SK-N-SH (cell line): ENCODE measurements at regions not wholly inside any gene's neighbourhood (a gene's known extent, or its start where the extent isn't known, plus 50 kb on each side); places are given as distances from the start of the nearest gene placed in this dataset.

Experiments
- CTCF ChIA-PET: fragments of 300-600, 350-600 bp; formaldehyde crosslinking; extraction: SDS; loops from one replicate; lab custom pipeline; 2021; lab: Yijun Ruan, JAX
- POLR2A ChIA-PET: fragments of 350-600 bp; sonication (Branson Sonifier 250); formaldehyde crosslinking; extraction: SDS; loops from one replicate; lab custom pipeline; 2020; ENCODE audit warnings: antibody characterized with exemption, inconsistent platforms; lab: Yijun Ruan, JAX
- DNase-seq: peaks from one replicate; pipeline ENCODE4 v3.0.0; 2012
- H2AFZ ChIP-seq: fragments of 200-600 bp; sonication (generic); 2 replicates; pipeline ENCODE4 v1.8.1; 2016; ENCODE audit warnings: antibody characterized with exemption, mild to moderate bottlenecking, low read depth
- H3F3A ChIP-seq: fragments of 200-600 bp; sonication (generic); replicated peaks from 2 replicates; pipeline ENCODE3; 2016; ENCODE audit warnings: antibody characterized with exemption, mild to moderate bottlenecking; ENCODE audit not compliant: insufficient read depth
- H3K27ac ChIP-seq, 2 experiments: fragments of 200-500 bp in 1 of 2; fragments of 200-600 bp in 1 of 2; sonication (Bioruptor generic) in 1 of 2; sonication (generic), shearing (Covaris generic) in 1 of 2; 2 replicates each; pipeline versions ENCODE4 v1.5.1 to v1.6.1; 2014 to 2016; ENCODE audit warnings: low read depth in 2 of 2, inconsistent platforms in 1 of 2, low read length in 1 of 2, mild to moderate bottlenecking in 1 of 2, mixed read lengths in 1 of 2
- H3K27me3 ChIP-seq: fragments of 200-600 bp; sonication (generic), shearing (Covaris generic); 2 replicates; pipeline ENCODE4 v1.6.1; 2016; ENCODE audit warnings: mixed run types; ENCODE audit not compliant: insufficient read depth
- H3K36me3 ChIP-seq, 2 experiments: fragments of 200-500 bp in 1 of 2; fragments of 200-600 bp in 1 of 2; sonication (Bioruptor generic) in 1 of 2; sonication (generic) in 1 of 2; replicated peaks in 1 of 2; 2 replicates each; pipeline versions ENCODE3 to v1.5.1; 2014 to 2016; ENCODE audit warnings: low read length in 1 of 2, mild to moderate bottlenecking in 1 of 2; ENCODE audit not compliant: insufficient read depth in 2 of 2, control insufficient read depth in 1 of 2
- H3K4me1 ChIP-seq, 2 experiments: fragments of 200-500 bp in 1 of 2; fragments of 200-600 bp in 1 of 2; sonication (Bioruptor generic) in 1 of 2; sonication (generic), shearing (Covaris generic) in 1 of 2; 2 replicates each; pipeline versions ENCODE4 v1.5.1 to v1.6.1; 2014 to 2016; ENCODE audit warnings: low read depth in 1 of 2, low read length in 1 of 2, mixed run types in 1 of 2; ENCODE audit not compliant: insufficient read depth in 2 of 2, control insufficient read depth in 1 of 2
- H3K4me2 ChIP-seq: fragments of 200-600 bp; sonication (generic), shearing (Covaris generic); 2 replicates; pipeline ENCODE4 v1.6.1; 2017; ENCODE audit warnings: mixed run types
- H3K4me3 ChIP-seq, 2 experiments: fragments of 200-500 bp in 1 of 2; fragments of 200-600 bp in 1 of 2; sonication (Bioruptor generic) in 1 of 2; sonication (generic), shearing (Covaris generic) in 1 of 2; 2 replicates each; pipeline versions ENCODE4 v1.5.1 to v1.8.1; 2014 to 2016; ENCODE audit warnings: low read depth in 2 of 2, inconsistent platforms in 1 of 2, low read length in 1 of 2, mild to moderate bottlenecking in 1 of 2, mixed read lengths in 1 of 2, moderate library complexity in 1 of 2
- H3K79me2 ChIP-seq: fragments of 200-600 bp; sonication (generic); 2 replicates; pipeline ENCODE4 v1.8.1; 2017; ENCODE audit warnings: mild to moderate bottlenecking; ENCODE audit not compliant: insufficient read depth
- H3K9ac ChIP-seq: fragments of 200-600 bp; sonication (generic); 2 replicates; pipeline ENCODE4 v1.6.1; 2017; ENCODE audit warnings: mixed run types
- H3K9me2 ChIP-seq: fragments of 200-600 bp; sonication (generic); 2 replicates; pipeline ENCODE4 v1.6.1; 2017; ENCODE audit warnings: mixed run types
- H3K9me3 ChIP-seq: fragments of 200-600 bp; sonication (generic); 2 replicates; pipeline ENCODE4 v1.6.1; 2017; ENCODE audit warnings: mixed run types, mild to moderate bottlenecking, moderate library complexity
- H4K20me1 ChIP-seq: fragments of 200-600 bp; sonication (generic); 2 replicates; pipeline ENCODE4 v1.6.1; 2017; ENCODE audit warnings: mild to moderate bottlenecking, mixed run types; ENCODE audit not compliant: insufficient read depth
- CHD2 ChIP-seq: fragments of 150-350 bp; IDR thresholded peaks from 2 replicates; pipeline ENCODE4 v1.6.1; 2018; ENCODE audit warnings: low read length; ENCODE audit not compliant: partially characterized antibody
- ELF1 ChIP-seq: IDR thresholded peaks from 2 replicates; pipeline ENCODE4 v1.4.0; 2012
- EP300 ChIP-seq, 2 experiments: IDR thresholded peaks; 2 replicates each; pipeline versions ENCODE4 v1.4.0 to v1.6.1; 2012; ENCODE audit warnings: borderline replicate concordance in 1 of 2, low read depth in 1 of 2, low read length in 1 of 2
- FOXM1 ChIP-seq: IDR thresholded peaks from 2 replicates; pipeline ENCODE4 v1.4.0; 2012; ENCODE audit warnings: low read depth, mild to moderate bottlenecking
- GABPA ChIP-seq: IDR thresholded peaks from 2 replicates; pipeline ENCODE4 v1.4.0; 2012; ENCODE audit warnings: low read depth, mild to moderate bottlenecking
- JUND ChIP-seq: IDR thresholded peaks from 2 replicates; pipeline ENCODE4 v1.4.0; 2012
- NFIC ChIP-seq: IDR thresholded peaks from 2 replicates; pipeline ENCODE4 v1.4.0; 2012; ENCODE audit warnings: borderline replicate concordance
- RAD21 ChIP-seq: IDR thresholded peaks from 2 replicates; pipeline ENCODE4 v1.6.1; 2012; ENCODE audit warnings: mild to moderate bottlenecking, low read length
- RCOR1 ChIP-seq: fragments of 150-350 bp; IDR thresholded peaks from 2 replicates; pipeline ENCODE4 v1.6.1; 2017; ENCODE audit warnings: antibody characterized with exemption, low read length
- REST ChIP-seq: IDR thresholded peaks from 2 replicates; pipeline ENCODE4 v1.6.1; 2012; ENCODE audit warnings: mild to moderate bottlenecking, low read depth, low read length, moderate library complexity
- RXRA ChIP-seq: IDR thresholded peaks from 2 replicates; pipeline ENCODE4 v1.4.0; 2012; ENCODE audit warnings: low read depth, mild to moderate bottlenecking, borderline replicate concordance
- SIN3A ChIP-seq: IDR thresholded peaks from 2 replicates; pipeline ENCODE4 v1.6.1; 2012; ENCODE audit warnings: low read depth, mild to moderate bottlenecking, low read length, moderate library complexity, borderline replicate concordance
- TCF12 ChIP-seq: IDR thresholded peaks from 2 replicates; pipeline ENCODE4 v1.4.0; 2012
- USF2 ChIP-seq: fragments of 150-350 bp; IDR thresholded peaks from 2 replicates; pipeline ENCODE4 v1.6.1; 2017; ENCODE audit warnings: antibody characterized with exemption, low read length, low read depth, borderline replicate concordance
- WGBS: methylation state at CpG from one replicate; pipeline ENCODE4 v1.1.6; 2017; ENCODE audit warnings: low lambda C conversion rate; 5-methylcytosine and 5-hydroxymethylcytosine counted together
- TF ChIP-seq, protein P1 (sequence below): fragments of 200-600 bp; sonication (generic); IDR thresholded peaks from 2 replicates; pipeline ENCODE4 v1.6.1; 2017; ENCODE audit warnings: antibody characterized with exemption, mild to moderate bottlenecking, moderate library complexity
- TF ChIP-seq, protein P2 (sequence below): IDR thresholded peaks from 2 replicates; pipeline ENCODE4 v1.4.0; 2012; ENCODE audit warnings: low read depth, borderline replicate concordance

- no peak overlapping the region for H3K9ac ChIP-seq
- H3K4me1 ChIP-seq: no peaks in the 10 kb centered on the region
- H3K27me3 ChIP-seq: no peaks in the 10 kb centered on the region
- H3K4me2 ChIP-seq: no peak overlapping the region
- CTCF ChIA-PET: no interaction called here
- no peak overlapping the region for H2AFZ ChIP-seq
- H3K9me3 ChIP-seq: no peaks in the 10 kb centered on the region
- 90% methylated on average over 2 of the region's 2 CpGs for WGBS
- POLR2A ChIA-PET: no interaction called here
- no peaks in the 10 kb centered on the region for H3K36me3 ChIP-seq
- no peaks in the 10 kb centered on the region for H4K20me1 ChIP-seq
- H3F3A ChIP-seq: peaks cover 22% of the 10 kb centered on the region
- H3K27ac ChIP-seq: peak overlapping the region in 1 of 2 experiments; percentile 21; a peak in 1 of 4 replicates
- no peaks in the 10 kb centered on the region for H3K9me2 ChIP-seq
- no peak for DNase-seq
- TF ChIP-seq REST: no peak
- no peak for TF ChIP-seq EP300 (IDR thresholded peaks at IDR 0.05; ENCODE audit: borderline replicate concordance in 1 of 2, low read depth in 1 of 2, low read length in 1 of 2)
- TF ChIP-seq, protein P1, sequence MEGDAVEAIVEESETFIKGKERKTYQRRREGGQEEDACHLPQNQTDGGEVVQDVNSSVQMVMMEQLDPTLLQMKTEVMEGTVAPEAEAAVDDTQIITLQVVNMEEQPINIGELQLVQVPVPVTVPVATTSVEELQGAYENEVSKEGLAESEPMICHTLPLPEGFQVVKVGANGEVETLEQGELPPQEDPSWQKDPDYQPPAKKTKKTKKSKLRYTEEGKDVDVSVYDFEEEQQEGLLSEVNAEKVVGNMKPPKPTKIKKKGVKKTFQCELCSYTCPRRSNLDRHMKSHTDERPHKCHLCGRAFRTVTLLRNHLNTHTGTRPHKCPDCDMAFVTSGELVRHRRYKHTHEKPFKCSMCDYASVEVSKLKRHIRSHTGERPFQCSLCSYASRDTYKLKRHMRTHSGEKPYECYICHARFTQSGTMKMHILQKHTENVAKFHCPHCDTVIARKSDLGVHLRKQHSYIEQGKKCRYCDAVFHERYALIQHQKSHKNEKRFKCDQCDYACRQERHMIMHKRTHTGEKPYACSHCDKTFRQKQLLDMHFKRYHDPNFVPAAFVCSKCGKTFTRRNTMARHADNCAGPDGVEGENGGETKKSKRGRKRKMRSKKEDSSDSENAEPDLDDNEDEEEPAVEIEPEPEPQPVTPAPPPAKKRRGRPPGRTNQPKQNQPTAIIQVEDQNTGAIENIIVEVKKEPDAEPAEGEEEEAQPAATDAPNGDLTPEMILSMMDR: no peak
- no peak for TF ChIP-seq NFIC
- TF ChIP-seq RCOR1: no peak
- TF ChIP-seq RXRA: no peak
- TF ChIP-seq TCF12: no peak
- no peak for TF ChIP-seq SIN3A
- no peak for TF ChIP-seq JUND
- TF ChIP-seq FOXM1: no peak
- no peak for TF ChIP-seq ELF1
- no peak for TF ChIP-seq GABPA
- no peak for TF ChIP-seq USF2
- TF ChIP-seq CHD2: no peak
- no peak for TF ChIP-seq RAD21
- TF ChIP-seq, protein P2, sequence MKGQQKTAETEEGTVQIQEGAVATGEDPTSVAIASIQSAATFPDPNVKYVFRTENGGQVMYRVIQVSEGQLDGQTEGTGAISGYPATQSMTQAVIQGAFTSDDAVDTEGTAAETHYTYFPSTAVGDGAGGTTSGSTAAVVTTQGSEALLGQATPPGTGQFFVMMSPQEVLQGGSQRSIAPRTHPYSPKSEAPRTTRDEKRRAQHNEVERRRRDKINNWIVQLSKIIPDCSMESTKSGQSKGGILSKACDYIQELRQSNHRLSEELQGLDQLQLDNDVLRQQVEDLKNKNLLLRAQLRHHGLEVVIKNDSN: no peak
- H3K79me2 ChIP-seq: no peaks in the 10 kb centered on the region
- H3K4me3 ChIP-seq: no peak overlapping the region
Measured at GRCh38 chr10:21184984-21185383, 287.9 kb upstream of the NEBL start.
